Activated CD4-positive, alpha-beta T cell treated with anti-CD3 and anti-CD28 coated beads for 4 hours (primary cell): ENCODE measurements at regions not wholly inside any gene's neighbourhood (a gene's known extent, or its start where the extent isn't known, plus 50 kb on each side); places are given as distances from the start of the nearest gene placed in this dataset.
"Not testable (repeated sequence)": the region's sequence is repeated elsewhere in the genome, so short reads cannot be mapped to it uniquely, and the experiment has no call there.

Source experiments
- DNase-seq, 2 donors: peaks; one replicate each; pipeline ENCODE4 v3.0.0-alpha.2; 2020

- no peak for DNase-seq
Measured at GRCh38 chr11:129639300-129639699, 176.3 kb upstream of the TMEM45B start.

GRCh38 chr11:129640671-129641070, 175.0 kb upstream of the TMEM45B start:
- DNase-seq = no peak

- DNase-seq = no peak
Measured at GRCh38 chr11:129643031-129643721, 172.5 kb upstream of the TMEM45B start.

- no peak for DNase-seq
Measured at GRCh38 chr11:129644326-129644725, 171.3 kb upstream of the TMEM45B start.

- no peak for DNase-seq
Measured at GRCh38 chr11:129645943-129646342, 169.7 kb upstream of the TMEM45B start.

DNA sequence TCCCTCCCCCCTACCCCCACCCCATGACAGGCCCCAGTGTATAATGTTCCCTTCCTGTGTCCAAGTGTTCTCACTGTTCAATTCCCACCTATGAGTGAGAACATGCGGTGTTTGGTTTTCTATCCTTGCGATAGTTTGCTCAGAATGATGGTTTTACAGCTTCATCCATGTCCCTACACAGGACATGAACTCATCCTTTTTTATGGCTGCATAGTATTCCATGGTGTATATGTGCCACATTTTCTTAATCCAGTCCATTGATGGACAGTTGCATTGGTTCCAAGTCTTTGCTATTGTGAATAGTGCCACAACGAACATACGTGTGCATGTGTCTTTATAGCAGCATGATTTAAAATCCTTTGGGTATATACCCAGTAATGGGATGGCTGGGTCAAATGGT, 165.6 kb upstream of the TMEM45B start:
- not testable (repeated sequence) for DNase-seq

- no peak for DNase-seq
Measured at GRCh38 chr11:129652835-129653234, 162.8 kb upstream of the TMEM45B start.

DNA sequence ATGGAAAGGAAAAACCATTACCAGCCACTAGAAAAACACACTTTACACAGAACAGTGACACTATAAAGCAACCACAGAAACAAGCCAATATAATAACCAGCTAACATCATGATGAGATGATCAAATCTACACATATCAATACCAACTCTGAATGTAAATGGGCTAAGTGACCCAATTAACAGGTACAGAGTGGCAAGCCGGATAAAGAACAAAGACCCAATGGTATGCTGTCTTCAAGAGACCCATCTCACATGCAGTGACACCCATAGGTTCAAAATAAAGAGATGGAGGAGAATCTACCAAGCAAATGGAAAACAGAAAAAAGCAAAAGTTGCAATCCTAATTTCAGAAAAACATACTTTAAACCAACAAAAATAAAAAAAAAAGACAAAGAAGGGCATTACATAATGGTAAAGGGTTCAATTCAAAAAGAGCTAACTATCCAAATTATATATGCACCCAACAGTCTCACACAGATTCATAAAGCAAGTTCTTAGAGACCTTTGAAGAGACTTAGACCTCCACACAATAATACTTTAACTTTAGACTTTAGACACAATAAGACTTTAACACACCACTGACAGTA, 160.3 kb upstream of the TMEM45B start:
- DNase-seq = no peak

DNA sequence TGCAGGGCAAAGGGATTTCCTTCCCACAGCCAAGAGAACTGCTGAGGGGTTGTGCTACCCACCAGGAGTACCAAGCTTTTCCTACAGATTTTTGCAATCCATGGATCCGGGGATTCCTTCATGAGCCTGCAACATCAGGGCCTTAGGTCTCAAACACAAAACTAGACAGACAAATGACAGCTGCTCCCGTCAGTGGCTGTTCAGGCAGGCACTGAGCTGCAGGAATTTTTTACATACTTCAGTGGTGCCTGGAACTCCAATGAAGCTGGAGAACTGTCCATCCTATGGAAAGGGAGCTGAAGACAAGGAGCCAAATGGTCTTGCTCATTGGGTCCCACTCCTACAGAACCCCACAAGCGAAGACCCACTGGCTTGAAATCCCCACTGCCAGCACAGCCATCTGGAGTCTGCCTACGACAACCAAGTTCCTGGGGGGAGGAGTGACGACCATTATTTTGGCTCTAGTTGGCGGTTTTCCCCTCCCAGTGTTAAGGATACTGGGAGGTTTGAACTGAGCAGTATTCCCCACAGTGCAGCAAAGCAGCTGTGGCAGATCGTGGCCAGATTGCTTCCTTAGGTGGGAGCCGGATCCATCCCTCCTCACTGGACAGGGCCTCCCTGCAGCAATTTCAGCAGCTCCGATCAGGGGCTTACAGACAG, 157.7 kb upstream of the TMEM45B start:
- DNase-seq = no peak

GRCh38 chr11:129658526-129658867, 157.2 kb upstream of the TMEM45B start:
- DNase-seq = no peak

GRCh38 chr11:129680907-129681306, 134.7 kb upstream of the TMEM45B start:
- DNase-seq = no peak

DNA sequence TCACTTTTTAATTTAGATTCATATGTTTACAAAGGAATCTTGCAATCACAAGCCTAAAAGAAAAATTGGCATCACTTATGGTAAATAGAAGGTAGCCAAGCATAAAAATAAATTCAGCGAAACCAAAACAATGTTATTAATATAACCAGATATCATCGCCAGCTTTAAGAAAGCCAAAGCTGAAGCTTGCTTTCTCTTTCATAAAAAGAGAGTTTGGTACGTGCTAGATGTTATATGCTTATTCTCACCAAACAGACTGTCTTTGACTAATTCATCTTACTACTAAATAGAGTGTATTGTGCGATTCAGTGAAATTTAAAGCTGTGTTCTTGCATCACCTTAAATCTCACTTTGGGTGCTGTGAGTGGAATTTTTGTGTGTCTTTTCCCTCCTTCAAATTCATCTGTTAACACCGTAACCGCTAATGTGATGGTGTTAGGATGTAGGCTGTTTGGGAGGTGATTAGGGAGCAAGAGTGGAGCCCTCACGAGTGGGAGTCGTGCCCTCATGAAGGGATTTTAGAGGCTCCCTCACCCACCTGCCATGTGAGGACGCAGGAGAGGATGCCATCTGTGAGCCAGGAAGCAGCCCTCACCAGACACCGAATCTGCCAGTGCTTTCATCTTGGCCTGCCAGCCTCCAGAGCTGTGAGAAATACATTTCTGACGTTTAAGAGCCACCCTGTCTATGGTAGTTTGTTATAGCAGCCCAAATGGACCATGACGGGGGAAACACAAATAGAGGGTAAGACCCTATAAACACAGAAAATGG, 134.1 kb upstream of the TMEM45B start:
- no peak for DNase-seq

- DNase-seq = no peak
Measured at GRCh38 chr11:129686269-129686668, 129.4 kb upstream of the TMEM45B start.

DNA sequence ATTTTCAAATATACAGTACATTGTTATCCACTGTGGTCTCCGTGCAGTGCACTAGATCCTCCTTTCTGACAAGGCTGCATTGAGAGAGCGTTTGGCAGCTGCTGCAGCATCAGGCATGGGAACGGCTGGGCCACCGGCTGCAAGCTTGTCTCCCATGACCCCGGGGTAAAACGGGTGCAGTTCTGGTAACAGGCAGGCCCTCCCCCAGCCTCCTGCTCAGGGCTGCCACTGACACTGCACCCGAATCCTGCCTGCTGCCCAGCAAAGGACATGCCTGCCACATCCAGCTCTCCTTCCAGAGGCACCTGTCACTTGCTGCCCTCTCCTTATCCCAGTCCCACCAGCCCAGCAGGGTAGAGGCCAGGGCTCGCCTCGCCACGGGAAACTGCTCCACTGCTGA, 124.5 kb upstream of the TMEM45B start:
- DNase-seq = no peak

GRCh38 chr11:129694538-129694937, 121.1 kb upstream of the TMEM45B start:
- DNase-seq = no peak

- DNase-seq = no peak
Measured at GRCh38 chr11:129694966-129695365, 120.7 kb upstream of the TMEM45B start.

- peak; percentile 51 to 54 for DNase-seq
Measured at GRCh38 chr11:129695571-129696308, 119.9 kb upstream of the TMEM45B start.

GRCh38 chr11:129696309-129696989, 119.2 kb upstream of the TMEM45B start:
- no peak for DNase-seq

DNA sequence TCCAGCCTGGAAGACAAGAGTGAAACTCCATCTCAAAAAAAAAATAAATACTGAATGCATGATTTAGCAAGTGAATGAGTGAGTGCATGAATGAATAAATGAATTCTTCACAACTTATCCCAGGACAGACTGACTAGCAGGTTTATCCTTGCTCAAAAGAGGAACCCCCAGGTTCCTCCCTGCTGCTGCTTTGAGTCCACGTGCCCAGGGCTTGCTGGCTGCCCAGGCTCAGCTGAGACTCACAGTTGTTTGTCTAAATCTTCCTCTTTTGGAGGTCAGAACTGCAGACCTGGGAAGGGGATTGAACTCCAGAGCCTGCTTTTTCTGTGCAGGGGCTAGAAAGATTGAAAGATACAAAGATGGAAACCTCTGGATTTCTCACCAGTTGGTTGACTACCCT, 117.4 kb upstream of the TMEM45B start:
- DNase-seq = no peak

DNA sequence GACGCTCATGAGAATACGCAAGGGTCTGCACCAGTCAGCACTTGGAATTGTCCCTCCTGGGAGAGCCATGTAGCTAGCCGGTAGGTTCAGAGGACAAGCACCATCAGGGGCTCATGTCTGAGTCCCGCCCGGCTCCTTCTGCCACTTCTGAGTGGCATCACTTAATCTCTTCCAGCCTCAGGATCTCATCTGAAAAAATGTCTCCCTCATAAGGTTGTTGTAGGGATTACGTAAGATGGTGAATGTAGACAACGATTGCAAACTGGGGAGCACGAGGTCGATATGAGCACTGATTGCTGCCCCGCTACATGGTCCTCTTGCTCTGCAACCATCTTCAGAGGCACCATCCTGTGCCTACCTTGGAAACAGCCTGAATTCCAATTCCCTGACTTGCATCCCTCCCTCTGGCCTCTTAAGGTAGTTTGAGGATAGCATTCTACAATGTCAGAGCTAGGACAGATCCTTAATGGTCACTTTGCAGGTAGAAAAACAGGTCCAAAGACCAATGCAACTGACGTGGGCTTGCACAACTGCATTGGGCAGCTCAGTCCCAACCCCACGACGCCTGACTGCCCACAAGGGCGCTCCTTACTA, 115.8 kb upstream of the TMEM45B start:
- DNase-seq = no peak

DNA sequence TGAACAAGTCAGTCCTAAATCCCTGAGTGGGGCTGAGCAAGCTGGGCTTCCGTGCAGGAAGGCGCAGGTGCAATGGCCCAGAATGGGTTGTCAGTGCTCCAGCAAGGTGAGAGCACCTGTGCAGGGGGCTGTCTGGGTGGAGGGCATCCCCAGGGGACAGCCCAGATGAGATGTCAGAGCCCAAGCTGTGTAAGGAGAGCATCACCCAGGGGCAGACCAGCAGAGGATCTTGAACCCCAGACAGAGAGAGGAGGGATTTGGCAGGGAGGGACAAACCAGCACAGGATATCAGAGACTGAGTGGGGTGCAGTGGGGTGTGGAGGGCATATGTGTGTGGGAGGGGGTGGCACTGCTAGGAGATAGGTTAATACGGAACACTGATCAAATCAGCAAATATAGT, 114.9 kb upstream of the TMEM45B start:
- DNase-seq = no peak

GRCh38 chr11:129701706-129702105, 113.9 kb upstream of the TMEM45B start:
- no peak for DNase-seq
